ENCODE measurements at regions not wholly inside any gene's neighbourhood (a gene's known extent, or its start where the extent isn't known, plus 50 kb on each side); places are given as distances from the start of the nearest gene placed in this dataset.
A peak's percentile ranks its signal among the peaks of the same experiment; 100 is the strongest.

DNA sequence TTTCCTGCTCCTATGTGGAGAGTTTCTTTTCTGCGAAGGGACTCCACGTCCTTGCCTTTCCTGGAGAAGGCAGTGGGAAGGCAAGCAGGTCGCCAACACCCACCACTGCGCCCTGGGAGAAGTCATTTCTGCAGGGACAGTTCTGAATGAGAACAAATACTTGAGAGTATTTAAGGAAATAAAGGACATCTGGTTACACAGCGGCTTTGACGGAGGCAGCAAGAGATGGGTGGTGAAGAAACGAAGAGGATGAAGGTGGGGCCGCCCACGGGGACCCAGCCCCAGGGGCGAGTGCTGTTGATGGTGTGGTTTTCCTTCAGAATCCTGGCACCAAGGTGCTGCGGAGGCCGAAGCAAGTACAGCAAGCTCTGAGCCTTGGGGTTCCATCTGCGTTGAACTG, 75.5 kb downstream of the PSMG1 start:
- no peak for DNase-seq
- intact Hi-C loops (cut with DNase I), result no loop called here

DNA sequence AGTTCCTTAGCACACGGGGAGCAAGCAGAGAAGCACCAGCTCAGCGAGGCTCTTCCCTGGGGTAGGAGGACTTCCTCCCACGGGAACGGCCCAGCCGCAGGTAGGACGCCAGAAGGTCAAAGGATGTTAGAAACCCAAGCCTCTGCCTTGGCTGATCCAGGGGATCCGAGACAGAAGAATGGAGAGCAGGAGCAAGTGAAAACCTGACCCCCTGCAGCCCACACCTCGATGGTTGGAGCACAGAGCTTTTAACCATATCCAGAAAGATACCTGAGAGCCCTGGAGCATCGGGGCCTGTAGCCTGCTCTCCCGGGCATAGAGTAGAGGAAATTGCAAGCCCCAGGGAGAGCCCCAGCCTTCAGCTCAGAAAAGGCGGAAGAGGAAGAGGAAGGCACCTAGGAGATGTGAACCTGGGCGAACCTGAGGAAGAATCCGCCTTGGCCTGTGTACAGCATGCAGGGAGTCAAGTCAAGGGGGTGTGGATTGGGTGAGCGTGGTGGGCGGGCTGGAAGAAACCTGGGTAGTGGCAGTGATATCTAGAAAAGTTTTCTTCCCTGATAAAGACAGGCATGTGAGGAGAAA, 76.3 kb downstream of the PSMG1 start:
- intact Hi-C loops (cut with DNase I), result no loop called here
- DNase-seq, result no peak

DNA sequence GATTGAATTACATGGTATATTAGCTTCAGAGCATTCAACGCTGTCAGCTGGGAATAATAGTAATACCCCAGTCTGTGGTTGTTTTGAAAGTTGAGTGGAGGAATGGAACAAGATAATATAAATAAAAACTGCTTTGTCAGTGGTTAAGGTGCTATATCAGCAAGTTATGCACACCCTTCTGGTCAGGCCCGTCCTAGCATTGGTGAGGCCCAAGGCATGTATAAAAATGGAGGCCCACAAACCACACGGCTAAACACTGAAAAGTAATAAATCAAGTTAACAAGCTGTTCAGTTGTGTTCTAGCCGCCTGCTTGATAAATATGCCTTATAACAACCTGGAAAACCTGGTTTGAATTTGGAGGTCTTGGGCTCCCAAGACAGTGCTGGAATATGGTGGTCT, 77.4 kb downstream of the PSMG1 start:
- no peak for DNase-seq
- intact Hi-C loops (cut with DNase I), result no loop called here

DNA sequence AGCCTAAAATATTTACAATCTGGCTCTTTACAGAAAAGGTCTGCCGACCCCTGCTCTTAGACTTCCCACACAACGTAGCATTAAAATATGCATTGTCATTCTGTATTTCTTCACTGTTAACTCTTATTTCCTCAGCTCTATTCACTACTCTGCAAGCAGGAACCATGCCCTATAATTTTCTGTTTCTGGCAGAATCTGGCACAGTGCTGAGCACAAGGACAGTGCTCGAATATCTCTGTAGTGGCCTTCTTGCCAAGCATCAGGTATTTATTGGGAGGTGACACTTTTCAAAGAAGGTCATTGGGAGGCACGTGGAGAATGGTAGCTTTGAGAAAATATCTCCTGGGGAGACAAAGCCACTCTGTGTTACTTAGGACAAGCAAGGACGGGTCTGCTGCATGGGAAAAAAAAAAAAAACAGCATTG, 77.9 kb downstream of the PSMG1 start:
- no peak for DNase-seq
- intact Hi-C loops (cut with DNase I), result no loop called here

DNA sequence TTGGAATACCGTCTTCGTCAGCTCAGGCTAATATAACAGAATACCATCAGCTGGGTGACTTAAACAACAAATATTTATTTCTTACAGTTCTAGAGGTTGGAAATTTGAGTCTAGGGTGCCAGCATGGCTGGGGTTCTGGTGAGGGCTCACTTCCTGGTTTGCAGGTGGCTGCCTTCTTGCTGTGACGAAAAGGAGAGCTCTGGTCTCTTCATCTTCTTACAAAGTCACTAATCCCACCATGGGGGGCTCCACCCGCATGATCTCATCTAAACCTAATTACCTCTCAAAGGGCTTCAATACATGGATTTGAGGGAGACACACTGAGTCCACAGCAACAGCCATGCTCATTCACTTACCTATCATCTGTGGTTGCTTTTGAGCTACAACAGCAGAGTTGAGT, 78.3 kb downstream of the PSMG1 start:
- no peak for DNase-seq
- intact Hi-C loops (cut with DNase I), result no loop called here

DNA sequence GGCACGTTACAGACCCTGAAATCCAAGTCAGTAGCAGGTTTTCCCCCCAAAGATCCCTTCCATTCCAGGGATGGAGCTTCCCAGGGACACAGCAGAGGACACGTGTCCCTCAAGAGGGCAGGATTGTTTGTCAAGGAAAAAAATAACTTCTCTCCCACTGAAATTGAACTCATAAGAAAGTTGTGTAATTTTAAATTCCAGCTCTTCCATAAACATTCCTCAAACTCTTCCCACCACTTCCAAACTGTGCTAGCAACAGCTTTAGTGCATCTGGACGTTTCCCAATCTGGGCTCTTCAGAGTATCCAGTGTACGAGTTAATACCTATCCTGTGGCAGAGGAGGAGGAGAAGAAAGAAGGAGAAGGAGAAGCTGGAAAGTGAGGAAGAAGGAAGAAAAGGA, 79.6 kb downstream of the PSMG1 start:
- intact Hi-C loops (cut with DNase I), result no loop called here
- no peak for DNase-seq

DNA sequence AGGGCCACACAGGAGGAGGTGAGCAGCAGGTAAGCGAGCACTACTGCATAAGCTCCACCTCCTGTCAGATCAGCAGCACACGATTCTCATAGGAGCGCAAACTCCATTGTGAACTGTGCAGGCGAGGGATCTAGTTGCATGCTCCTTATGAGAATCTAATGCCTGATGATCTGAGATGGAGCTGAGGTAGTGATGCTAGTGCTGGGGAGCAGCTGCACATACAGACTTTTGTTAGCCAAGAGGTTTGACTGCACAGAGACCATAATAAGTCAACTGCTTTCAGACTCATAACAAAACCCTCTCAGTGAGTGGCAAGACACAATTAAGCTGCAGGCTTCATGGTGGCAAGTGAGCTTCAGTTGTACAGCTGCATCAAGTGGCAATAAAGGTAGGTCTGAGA, 83.4 kb downstream of the PSMG1 start:
- intact Hi-C loops (cut with DNase I), result no loop called here
- DNase-seq, result no peak

DNA sequence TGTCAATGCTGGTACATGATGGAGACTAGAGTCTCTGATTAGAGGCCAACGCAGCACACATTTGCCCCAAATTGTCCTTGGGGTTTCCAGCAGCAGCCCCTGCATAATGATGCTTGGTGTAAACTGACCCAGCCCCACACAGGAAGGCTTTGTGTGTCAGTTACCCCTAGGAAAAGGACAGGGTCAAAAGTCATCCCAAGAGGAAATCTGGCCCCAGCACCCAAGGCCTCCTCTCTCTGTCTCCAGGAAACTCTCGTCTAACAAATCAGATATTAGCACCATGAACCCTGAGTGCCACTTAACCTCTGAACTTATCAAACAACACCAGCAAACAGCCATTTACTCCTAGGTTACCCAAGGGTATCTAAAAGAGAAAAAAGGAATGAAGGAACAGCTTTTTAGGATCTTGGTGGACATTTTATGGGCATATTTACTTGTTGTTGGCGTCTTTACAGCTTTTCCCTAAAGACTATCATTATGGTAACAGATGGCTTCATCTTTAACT, 84.5 kb downstream of the PSMG1 start:
- DNase-seq, result no peak
- intact Hi-C loops (cut with DNase I), result no loop called here

DNA sequence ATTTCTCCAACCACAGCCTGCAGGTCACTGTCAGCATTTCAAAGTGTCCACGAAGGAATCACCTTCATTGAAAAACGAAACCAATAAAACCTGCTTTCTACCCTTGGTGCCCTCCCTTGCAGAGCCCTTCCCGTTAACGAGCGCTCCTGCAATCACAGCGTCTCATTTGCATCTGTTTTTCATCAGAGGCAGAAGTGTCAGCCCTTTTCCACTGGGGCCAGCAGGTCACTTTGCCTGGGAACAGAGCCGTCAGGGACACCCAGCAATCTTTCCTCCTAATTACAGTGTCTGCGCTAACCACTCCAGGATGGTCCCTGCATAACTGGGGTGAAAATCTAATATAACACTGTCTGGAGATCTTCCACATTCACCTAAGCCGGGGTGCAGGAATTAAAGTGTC, 85.3 kb downstream of the PSMG1 start:
- DNase-seq, result no peak
- intact Hi-C loops (cut with DNase I), result no loop called here

DNA sequence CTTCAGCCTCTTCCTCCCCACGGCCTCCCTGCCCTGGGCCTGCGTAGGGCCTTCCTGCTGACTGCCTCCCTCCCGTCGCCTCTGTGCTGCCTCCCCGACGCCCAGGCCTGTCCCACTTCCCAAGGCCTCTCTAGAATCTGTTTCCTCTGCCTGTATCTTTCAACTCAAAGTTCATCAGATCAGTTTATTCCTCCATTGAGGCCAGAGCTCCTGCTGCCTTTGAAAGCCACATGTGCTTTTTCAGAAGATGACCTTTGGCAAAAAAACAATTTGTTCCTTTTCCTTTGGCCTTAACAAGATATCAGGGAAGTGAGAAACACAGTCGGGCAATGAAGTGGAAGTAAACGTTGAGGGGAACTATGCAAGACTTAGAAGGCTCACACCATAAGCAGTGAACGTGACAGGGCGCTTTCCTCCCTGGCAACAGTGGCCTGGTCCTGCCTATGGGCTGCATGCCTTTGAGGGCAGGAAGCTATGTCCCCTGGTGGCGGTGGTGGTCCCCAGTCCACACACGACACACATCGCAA, 85.9 kb downstream of the PSMG1 start:
- intact Hi-C loops (cut with DNase I), result no loop called here
- peak in 27 of 42 donors; percentile 24 to 71 (median 43) for DNase-seq

DNA sequence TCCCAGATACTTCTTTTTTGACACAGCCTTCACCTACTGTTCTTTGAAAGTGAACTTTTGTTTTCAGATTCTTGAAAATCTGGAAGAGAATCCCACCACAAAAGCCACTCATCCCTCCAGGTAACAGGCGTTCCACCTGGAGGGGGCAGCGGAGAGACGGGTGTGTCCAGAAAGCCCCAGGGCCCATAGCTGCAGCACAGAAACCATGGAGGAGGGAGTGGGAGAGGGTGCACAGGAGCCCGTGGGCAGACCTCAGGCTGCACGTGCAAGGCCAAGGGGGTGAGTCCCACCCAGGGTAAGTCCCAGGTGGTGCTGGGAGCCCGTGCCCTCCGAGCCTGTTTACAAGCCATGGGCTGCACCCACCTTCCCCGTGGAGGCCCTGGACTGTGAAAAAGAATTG, 86.5 kb downstream of the PSMG1 start:
- no peak for DNase-seq
- intact Hi-C loops (cut with DNase I), result no loop called here

DNA sequence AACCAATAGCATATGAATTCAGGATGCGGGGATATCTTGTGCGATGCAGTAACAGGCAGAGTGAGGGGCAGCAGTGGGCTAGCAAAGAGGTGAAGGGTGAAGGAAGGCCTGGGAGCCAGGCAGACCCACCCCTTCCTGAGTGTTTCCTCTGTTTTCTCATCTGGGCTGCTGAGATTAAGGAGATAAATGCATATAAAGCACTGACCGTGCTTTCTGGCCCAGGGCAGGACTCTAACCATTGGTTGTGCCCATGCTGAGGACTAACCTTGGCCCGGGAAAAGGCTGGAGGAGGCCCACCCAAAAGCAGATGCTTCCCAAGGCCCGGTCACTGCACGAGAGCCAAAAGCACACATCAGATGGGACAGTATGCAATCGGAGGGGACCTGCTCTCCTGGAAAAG, 87.6 kb downstream of the PSMG1 start:
- DNase-seq, result no peak
- intact Hi-C loops (cut with DNase I), result no loop called here

DNA sequence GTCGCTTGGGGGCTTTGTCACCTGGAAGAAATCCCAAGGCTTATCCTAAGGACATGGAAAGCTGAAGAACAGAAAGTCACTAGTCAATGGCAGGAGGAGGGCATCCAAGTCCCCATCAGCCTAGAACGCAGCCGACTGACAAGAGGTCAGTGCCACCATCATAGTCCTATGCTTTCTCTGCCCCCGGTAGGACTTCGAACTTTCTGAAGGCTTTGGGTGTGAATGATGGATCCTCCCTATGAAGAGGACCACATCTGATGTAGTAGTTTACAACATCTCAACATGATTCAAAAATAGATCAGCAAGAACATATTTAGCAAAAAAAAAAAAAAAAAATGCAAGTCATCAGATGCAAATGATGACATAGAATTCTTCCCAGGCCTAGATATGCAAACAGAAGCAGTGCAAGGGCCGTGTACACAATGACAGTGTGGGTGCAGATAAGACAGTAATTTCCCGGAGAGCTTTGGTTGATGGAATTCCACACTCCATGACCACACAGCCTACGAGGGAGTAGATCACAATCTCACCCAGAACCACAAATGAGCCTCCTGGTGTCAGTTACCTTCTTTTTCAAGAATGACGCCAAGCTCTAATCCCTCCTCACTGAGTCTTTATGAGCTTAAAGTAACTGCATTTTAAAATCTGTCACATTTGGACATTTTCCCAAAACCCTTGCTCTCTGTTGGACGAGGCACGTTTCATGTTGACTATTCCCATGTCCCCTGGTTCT, 88.2 kb downstream of the PSMG1 start:
- no peak for DNase-seq
- intact Hi-C loops (cut with DNase I), result no loop called here

DNA sequence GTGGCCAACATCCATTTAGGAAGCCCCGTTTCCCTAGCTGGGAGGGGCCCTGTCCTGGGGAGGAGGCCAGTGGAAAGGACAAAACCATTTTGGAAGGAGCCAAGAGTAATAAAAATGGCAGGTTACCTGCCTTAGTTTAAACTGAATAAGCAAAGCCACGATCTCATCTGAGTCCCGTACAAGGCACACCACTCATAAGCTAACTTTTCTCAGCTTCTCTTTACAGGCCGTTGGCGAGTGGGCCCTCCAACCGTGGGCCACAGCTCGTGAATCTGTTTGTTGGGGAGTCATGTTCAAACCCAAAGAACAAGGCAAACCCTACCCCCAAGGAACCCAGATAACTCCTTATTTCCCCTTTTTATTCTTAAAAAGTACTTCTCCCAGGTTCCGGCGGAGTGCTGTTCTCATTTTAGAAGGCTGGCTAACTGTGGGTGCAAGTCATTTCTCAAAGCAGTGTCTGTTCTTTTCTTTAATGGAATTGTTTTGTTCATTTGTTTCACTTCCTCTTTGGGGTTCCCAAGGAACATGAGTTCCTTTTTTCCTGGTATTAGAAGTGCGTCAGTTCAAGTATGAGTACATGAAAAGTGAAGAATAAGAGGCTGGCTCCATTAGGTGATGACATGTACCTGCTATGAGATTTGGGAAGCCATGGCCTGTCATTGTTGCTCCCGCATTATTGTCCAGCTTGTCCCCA, 89.0 kb downstream of the PSMG1 start:
- no peak for DNase-seq
- intact Hi-C loops (cut with DNase I), result no loop called here

DNA sequence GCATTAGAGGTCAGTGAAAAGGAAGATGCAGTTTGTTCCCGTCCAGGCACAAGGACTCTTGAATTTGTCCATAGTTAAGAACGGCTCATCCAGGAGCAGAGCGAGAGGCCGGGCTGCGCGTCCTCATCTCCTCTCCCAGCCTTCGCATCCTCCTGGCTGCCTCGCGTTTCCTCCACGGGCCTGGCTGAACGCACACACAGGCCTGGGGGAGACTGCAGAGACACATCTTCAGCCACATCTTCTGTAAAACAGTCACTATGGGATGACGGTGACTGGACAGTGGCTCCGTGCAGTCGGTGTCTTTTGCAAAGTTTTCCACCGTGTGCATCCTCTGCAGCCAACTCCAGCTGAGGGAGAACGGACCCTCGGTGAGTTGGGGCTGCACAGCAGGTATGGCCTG, 89.7 kb downstream of the PSMG1 start:
- intact Hi-C loops (cut with DNase I), result no loop called here
- DNase-seq, result no peak

DNA sequence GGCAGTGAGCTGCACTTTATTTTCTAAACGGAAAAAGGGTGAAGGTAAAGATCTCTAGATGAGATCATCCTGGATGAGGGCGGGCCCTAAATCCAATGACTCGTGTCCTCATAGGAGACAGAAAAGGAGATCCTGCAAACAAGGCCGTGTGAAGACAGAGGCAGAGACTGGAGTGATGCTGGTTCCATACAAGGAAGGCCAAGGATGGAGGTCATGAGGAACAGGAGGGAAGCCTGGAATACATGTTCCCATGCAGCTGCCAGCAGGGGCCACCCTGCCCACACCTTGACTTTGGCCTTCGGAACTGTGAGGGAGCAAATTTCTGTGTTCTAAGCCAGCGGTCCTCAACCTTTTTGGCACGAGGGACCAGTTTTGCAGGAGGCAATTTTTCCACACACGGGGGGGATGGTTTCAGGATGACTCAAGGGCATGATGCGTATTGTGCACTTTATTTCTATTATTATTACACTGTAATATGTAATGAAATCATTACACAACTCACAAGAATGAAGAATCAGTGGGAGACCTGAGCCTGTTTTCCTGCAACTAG, 94.3 kb downstream of the PSMG1 start:
- intact Hi-C loops (cut with DNase I), result no loop called here

DNA sequence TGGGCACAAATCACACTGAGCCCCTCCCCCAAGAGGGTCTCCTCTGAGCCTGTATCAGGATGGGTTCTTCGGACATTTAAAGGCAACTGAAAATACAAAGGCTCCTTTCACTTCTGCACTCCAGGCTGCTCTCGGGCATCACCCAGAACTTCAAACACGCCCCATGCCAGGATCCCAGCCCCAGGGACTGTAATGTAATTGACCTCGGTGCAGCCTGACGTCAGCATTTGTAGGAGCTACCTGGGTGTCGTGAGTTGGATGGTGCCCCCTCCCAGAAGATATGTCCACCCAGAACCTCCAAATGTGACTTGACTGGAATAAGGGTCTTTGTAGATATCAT, 95.2 kb downstream of the PSMG1 start:
- no peak for DNase-seq
- intact Hi-C loops (cut with DNase I), result no loop called here

More for the DNA sequence above, 94.3 kb downstream of the PSMG1 start:
- DNase-seq, result peak in 2 of 42 donors; percentile 43 to 60

DNA sequence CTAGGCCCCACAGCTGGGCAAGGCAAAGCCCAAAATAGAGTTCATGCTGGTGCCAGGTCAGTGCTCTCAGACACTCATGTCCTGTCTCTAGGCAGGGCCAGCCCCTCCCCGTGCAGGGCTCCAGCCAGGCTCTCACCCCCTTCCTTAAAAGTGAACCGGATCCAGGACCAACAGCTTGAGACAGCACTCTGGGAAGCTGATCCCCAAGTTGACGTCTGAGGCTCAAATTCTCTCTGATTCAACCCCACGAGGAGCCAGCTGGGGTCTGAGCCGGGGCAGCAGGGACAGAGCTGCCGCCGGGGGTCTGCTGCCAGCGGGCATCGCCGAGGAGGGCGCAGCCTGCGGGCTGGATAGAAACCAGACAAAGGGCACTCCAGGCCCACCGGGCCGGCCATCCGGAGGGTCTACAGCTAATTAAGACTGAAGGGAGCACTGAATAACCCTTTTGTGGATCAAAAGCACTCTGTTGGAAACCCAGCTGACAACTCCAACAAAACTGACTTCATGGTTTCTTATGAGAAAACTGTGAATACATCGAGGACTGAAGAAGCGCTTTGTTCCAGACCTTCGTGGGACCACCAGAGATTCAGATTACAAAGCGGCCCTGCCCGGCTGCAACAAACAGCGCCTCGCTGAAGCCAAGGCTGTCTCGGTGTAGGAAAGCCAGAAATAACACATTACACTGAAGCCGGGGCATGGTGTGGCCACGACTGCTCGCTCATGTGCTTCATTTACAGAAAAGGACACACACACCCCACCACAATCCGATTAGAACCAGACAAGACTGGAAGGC, 95.8 kb downstream of the PSMG1 start:
- intact Hi-C loops (cut with DNase I), result no loop called here
- DNase-seq, result peak in 3 of 42 donors; percentile 16 to 54 (median 23)

DNA sequence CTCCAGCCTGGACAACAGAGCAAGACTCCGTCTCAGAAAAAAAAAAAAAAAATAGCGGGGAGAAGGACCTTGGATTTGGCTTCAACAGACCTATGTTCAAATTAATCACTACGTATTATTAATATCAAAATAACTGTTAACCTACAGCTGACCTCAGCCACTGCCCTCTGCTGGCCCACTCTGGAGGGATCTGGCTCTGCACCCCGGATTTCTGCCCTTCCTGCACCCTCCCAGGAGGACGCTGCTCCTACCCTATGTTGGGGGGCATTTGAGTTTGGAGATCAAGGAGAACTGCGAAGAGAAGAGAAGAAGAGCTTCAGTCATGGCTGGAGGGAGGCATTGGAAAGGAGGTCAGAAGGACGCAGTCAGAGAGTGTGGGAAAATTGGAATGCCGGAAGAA, 96.7 kb downstream of the PSMG1 start:
- no peak for DNase-seq
- intact Hi-C loops (cut with DNase I), result no loop called here

Measured in head of caudate nucleus (tissue), 42 donors.